Loucy (cell line): ENCODE measurements at regions not wholly inside any gene's neighbourhood (a gene's known extent, or its start where the extent isn't known, plus 50 kb on each side); places are given as distances from the start of the nearest gene placed in this dataset.

Experiments used
- H2AFZ ChIP-seq: fragments of 200-600 bp; sonication (generic); 2 replicates; pipeline ENCODE4 v1.6.0; 2016; ENCODE audit warnings: antibody characterized with exemption, mild to moderate bottlenecking, low read length, moderate library complexity
- H3F3A ChIP-seq: fragments of 200-600 bp; 2 replicates; pipeline ENCODE4 v1.6.0; 2016; ENCODE audit warnings: antibody characterized with exemption, low read depth, mild to moderate bottlenecking
- H3K27me3 ChIP-seq: fragments of 200-600 bp; sonication (generic); 2 replicates; pipeline ENCODE4 v1.6.1; 2014; ENCODE audit warnings: low read length, mild to moderate bottlenecking; ENCODE audit not compliant: insufficient read depth, poor library complexity, severe bottlenecking
- H3K36me3 ChIP-seq: fragments of 200-600 bp; sonication (generic); 2 replicates; pipeline ENCODE4 v1.6.1; 2016; ENCODE audit warnings: low read length; ENCODE audit not compliant: insufficient read depth
- H3K4me1 ChIP-seq: fragments of 200-600 bp; sonication (generic); 2 replicates; pipeline ENCODE4 v1.5.1; 2014; ENCODE audit warnings: low read length, mild to moderate bottlenecking; ENCODE audit not compliant: insufficient read depth, poor library complexity, severe bottlenecking
- H3K4me2 ChIP-seq: fragments of 200-600 bp; sonication (generic); 2 replicates; pipeline ENCODE4 v1.6.0; 2014; ENCODE audit warnings: antibody characterized with exemption, low read length, low read depth, mild to moderate bottlenecking; ENCODE audit not compliant: poor library complexity, severe bottlenecking
- H3K4me3 ChIP-seq: fragments of 200-600 bp; sonication (generic); 2 replicates; pipeline ENCODE4 v1.5.1; 2014; ENCODE audit warnings: low read length, mild to moderate bottlenecking, mixed read lengths; ENCODE audit not compliant: poor library complexity, severe bottlenecking
- H3K79me2 ChIP-seq: fragments of 200-600 bp; sonication (generic); 2 replicates; pipeline ENCODE4 v1.6.1; 2014; ENCODE audit warnings: low read length; ENCODE audit not compliant: insufficient read depth
- H3K9ac ChIP-seq: fragments of 200-600 bp; sonication (generic); 2 replicates; pipeline ENCODE4 v1.6.0; 2014; ENCODE audit warnings: mild to moderate bottlenecking, low read depth, low read length, moderate library complexity; ENCODE audit not compliant: poor library complexity, severe bottlenecking
- H3K9me2 ChIP-seq: fragments of 200-600 bp; sonication (generic); replicated peaks from 2 replicates; pipeline ENCODE4 v1.6.1; 2016; ENCODE audit warnings: low read depth, low read length, mixed read lengths
- H3K9me3 ChIP-seq: fragments of 200-600 bp; sonication (generic); 2 replicates; pipeline ENCODE4 v1.6.1; 2014; ENCODE audit warnings: mild to moderate bottlenecking, antibody characterized with exemption, low read length, low read depth; ENCODE audit not compliant: insufficient read depth
- H4K20me1 ChIP-seq: fragments of 200-600 bp; sonication (generic); 2 replicates; pipeline ENCODE4 v1.6.0; 2014; ENCODE audit warnings: antibody characterized with exemption, low read length, mild to moderate bottlenecking; ENCODE audit not compliant: insufficient read depth, poor library complexity, severe bottlenecking
- CTCF ChIP-seq: fragments of 200-600 bp; sonication (generic); conservative IDR thresholded peaks from 2 replicates; pipeline ENCODE4 v1.5.1; 2014; ENCODE audit warnings: mild to moderate bottlenecking, antibody characterized with exemption, low read length
- EZH2phosphoT487 ChIP-seq: fragments of 200-600 bp; IDR thresholded peaks from 2 replicates; pipeline ENCODE4 v1.6.1; 2018; ENCODE audit warnings: antibody characterized with exemption, mild to moderate bottlenecking, moderate library complexity, borderline replicate concordance

GRCh38 chr2:104915107-104915793 lies 61.3 kb downstream of the POU3F3 start:
- no peaks in the 10 kb centered on the region for H3K36me3 ChIP-seq
- H3K9me2 ChIP-seq: no peaks in the 10 kb centered on the region
- H3K9me3 ChIP-seq: no peaks in the 10 kb centered on the region
- H3K4me3 ChIP-seq: no peak overlapping the region
- no peaks in the 10 kb centered on the region for H3K79me2 ChIP-seq
- H4K20me1 ChIP-seq: no peaks in the 10 kb centered on the region
- no peak overlapping the region for H3K9ac ChIP-seq
- H3K4me1 ChIP-seq: no peaks in the 10 kb centered on the region
- H3K27me3 ChIP-seq: no peaks in the 10 kb centered on the region
- no peak overlapping the region for H3K4me2 ChIP-seq
- H3F3A ChIP-seq: no peaks in the 10 kb centered on the region
- H2AFZ ChIP-seq: no peak overlapping the region
- no peak for TF ChIP-seq EZH2phosphoT487

- Histone ChIP-seq H3K4me3 (no peak overlapping the region), H3K36me3 (no peaks in the 10 kb centered on the region), H3K9me2 (no peaks in the 10 kb centered on the region), H2AFZ (no peak overlapping the region), H3K9me3 (no peaks in the 10 kb centered on the region), H3K4me1 (no peaks in the 10 kb centered on the region), H3K9ac (no peak overlapping the region), H3K79me2 (no peaks in the 10 kb centered on the region), H3K4me2 (no peak overlapping the region), H4K20me1 (no peaks in the 10 kb centered on the region), H3K27me3 (no peaks in the 10 kb centered on the region), H3F3A (no peaks in the 10 kb centered on the region)
- TF ChIP-seq EZH2phosphoT487 (no peak), CTCF (no peak)
Observed at GRCh38 chr2:104919127-104919526, 65.2 kb downstream of the POU3F3 start.

- Histone ChIP-seq H3K4me2 (no peak overlapping the region), H3K9me3 (no peaks in the 10 kb centered on the region), H4K20me1 (no peaks in the 10 kb centered on the region), H3K4me1 (no peaks in the 10 kb centered on the region), H3F3A (no peaks in the 10 kb centered on the region), H3K4me3 (no peak overlapping the region), H3K27me3 (no peaks in the 10 kb centered on the region), H3K79me2 (no peaks in the 10 kb centered on the region), H3K36me3 (no peaks in the 10 kb centered on the region), H3K9ac (no peak overlapping the region), H3K9me2 (no peaks in the 10 kb centered on the region), H2AFZ (no peak overlapping the region)
- TF ChIP-seq CTCF: peak; percentile 32
- TF ChIP-seq EZH2phosphoT487: no peak
Observed at GRCh38 chr2:104923665-104924064, 69.8 kb downstream of the POU3F3 start.

- Histone ChIP-seq H3K4me2 (no peak overlapping the region), H3K27me3 (no peaks in the 10 kb centered on the region), H3K9me2 (no peaks in the 10 kb centered on the region), H3K9me3 (no peaks in the 10 kb centered on the region), H3K79me2 (no peaks in the 10 kb centered on the region), H3K36me3 (no peaks in the 10 kb centered on the region), H3F3A (no peaks in the 10 kb centered on the region), H3K4me1 (no peaks in the 10 kb centered on the region), H3K9ac (no peak overlapping the region), H3K4me3 (no peak overlapping the region), H2AFZ (no peak overlapping the region), H4K20me1 (no peaks in the 10 kb centered on the region)
- TF ChIP-seq CTCF (no peak), EZH2phosphoT487 (no peak)
Observed at GRCh38 chr2:104929663-104930062, 75.7 kb downstream of the POU3F3 start.
